Prostate gland (tissue), 2 donors: ENCODE measurements at regions not wholly inside any gene's neighbourhood (a gene's known extent, or its start where the extent isn't known, plus 50 kb on each side); places are given as distances from the start of the nearest gene placed in this dataset.
"Not testable (repeated sequence)": the region's sequence is repeated elsewhere in the genome, so short reads cannot be mapped to it uniquely, and the experiment has no call there.

Source experiments
- DNase-seq: peaks from one replicate; pipeline ENCODE4 v3.0.0-alpha.2; 2019; ENCODE audit warnings: low spot score
- H3K27ac ChIP-seq, 2 donors: fragments of 200-600 bp; sonication (generic); 2 replicates each; pipeline ENCODE4 v1.5.1; 2017 to 2019
- H3K27me3 ChIP-seq: fragments of 200-600 bp; sonication (generic); replicated peaks from 2 replicates; pipeline ENCODE4 v1.5.1; 2019; ENCODE audit not compliant: insufficient read depth
- H3K36me3 ChIP-seq, 2 donors: fragments of 200-600 bp; sonication (generic); 1 replicate in 1 of 2; 2 replicates in 1 of 2; pipeline versions ENCODE4 v1.5.1 to v1.8.1; 2017 to 2019
- H3K4me1 ChIP-seq: fragments of 200-600 bp; sonication (generic); replicated peaks from 2 replicates; pipeline ENCODE4 v1.5.1; 2019
- H3K4me3 ChIP-seq, 2 donors: fragments of 200-600 bp; sonication (generic); 2 replicates each; pipeline ENCODE4 v1.5.1; 2017 to 2019
- H3K9me3 ChIP-seq: fragments of 200-600 bp; sonication (generic); 2 replicates; pipeline ENCODE4 v1.5.1; 2017
- POLR2A ChIP-seq: fragments of 450-650 bp; IDR thresholded peaks from one replicate; pipeline ENCODE4 v1.6.1; 2016; ENCODE audit warnings: antibody characterized with exemption, mild to moderate bottlenecking
- POLR2AphosphoS5 ChIP-seq: sonication (generic); formaldehyde crosslinking; IDR thresholded peaks from one replicate; pipeline ENCODE4 v1.6.1; 2017; ENCODE audit warnings: antibody characterized with exemption
- WGBS: methylation state at CpG from one replicate; pipeline ENCODE4 v1.1.5; 2018; 5-methylcytosine and 5-hydroxymethylcytosine counted together
- intact Hi-C: fragments of 100-400 bp; cut with DNase I; formaldehyde crosslinking; loops from one replicate; pipeline ENCODE4 v1.14.2; 2022
- TF ChIP-seq, protein P1 (sequence below), 4 experiments: fragments of 200-600 bp in 2 of 4; fragments of 450-650 bp in 2 of 4; sonication (generic) in 2 of 4; IDR thresholded peaks; 1 replicate in 3 of 4; 2 replicates in 1 of 4; pipeline ENCODE4 v1.5.1; 2016 to 2019; ENCODE audit warnings: antibody characterized with exemption in 4 of 4, mild to moderate bottlenecking in 2 of 4, moderate library complexity in 2 of 4

GRCh38 chr15:54789376-54789775 lies 407.4 kb downstream of the RSL24D1 start:
- Histone ChIP-seq H3K27ac (no peak overlapping the region), H3K27me3 (no peaks in the 10 kb centered on the region), H3K9me3 (no peaks in the 10 kb centered on the region), H3K4me1 (no peaks in the 10 kb centered on the region), H3K4me3 (no peak overlapping the region), H3K36me3 (no peaks in the 10 kb centered on the region)
- intact Hi-C loops: loop anchor here (10.0 kb wide), 1 partner anchor 55 kb away; no protein-coding TSS in a partner anchor
- TF ChIP-seq, protein P1, sequence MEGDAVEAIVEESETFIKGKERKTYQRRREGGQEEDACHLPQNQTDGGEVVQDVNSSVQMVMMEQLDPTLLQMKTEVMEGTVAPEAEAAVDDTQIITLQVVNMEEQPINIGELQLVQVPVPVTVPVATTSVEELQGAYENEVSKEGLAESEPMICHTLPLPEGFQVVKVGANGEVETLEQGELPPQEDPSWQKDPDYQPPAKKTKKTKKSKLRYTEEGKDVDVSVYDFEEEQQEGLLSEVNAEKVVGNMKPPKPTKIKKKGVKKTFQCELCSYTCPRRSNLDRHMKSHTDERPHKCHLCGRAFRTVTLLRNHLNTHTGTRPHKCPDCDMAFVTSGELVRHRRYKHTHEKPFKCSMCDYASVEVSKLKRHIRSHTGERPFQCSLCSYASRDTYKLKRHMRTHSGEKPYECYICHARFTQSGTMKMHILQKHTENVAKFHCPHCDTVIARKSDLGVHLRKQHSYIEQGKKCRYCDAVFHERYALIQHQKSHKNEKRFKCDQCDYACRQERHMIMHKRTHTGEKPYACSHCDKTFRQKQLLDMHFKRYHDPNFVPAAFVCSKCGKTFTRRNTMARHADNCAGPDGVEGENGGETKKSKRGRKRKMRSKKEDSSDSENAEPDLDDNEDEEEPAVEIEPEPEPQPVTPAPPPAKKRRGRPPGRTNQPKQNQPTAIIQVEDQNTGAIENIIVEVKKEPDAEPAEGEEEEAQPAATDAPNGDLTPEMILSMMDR (IDR thresholded peaks at IDR 0.05): no peak
- TF ChIP-seq POLR2AphosphoS5 (no peak), POLR2A (no peak)
- WGBS: 70% methylated on average over 2 of the region's 2 CpGs
- no peak for DNase-seq

- intact Hi-C loops: loop anchor here (10.0 kb wide), 1 partner anchor 46 kb away; no protein-coding TSS in a partner anchor
- over 99% methylated on average over 14 of the region's 26 CpGs for WGBS
Observed at GRCh38 chr15:54781220-54781619, 415.5 kb downstream of the RSL24D1 start.

DNA sequence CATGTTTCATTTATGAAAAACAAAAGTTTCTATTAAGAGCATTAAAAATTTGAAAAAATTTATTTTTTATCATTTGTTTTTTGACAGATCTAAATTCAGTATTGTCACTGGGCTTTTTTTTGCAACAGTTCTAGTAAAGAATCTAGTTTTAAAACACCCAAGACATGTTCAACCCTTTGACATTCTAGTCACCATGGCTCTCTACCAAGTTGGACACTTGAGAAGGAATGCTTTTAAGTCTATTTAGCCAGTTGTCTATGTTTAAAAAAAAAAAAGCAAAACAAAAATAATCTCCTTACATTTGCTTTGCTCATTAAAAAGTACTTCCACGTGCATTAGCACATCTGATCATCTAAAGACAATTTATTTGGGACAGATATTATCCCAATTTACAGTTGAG lies 417.5 kb downstream of the RSL24D1 start:
- no peak overlapping the region for H3K27ac ChIP-seq
- no peaks in the 10 kb centered on the region for H3K4me1 ChIP-seq
- intact Hi-C loops: no loop called here
- DNase-seq: no peak
- H3K27me3 ChIP-seq: no peaks in the 10 kb centered on the region
- no peak overlapping the region for H3K4me3 ChIP-seq
- H3K9me3 ChIP-seq: no peaks in the 10 kb centered on the region
- H3K36me3 ChIP-seq: no peaks in the 10 kb centered on the region
- WGBS: 42% methylated on average over 1 of the region's 1 CpG
- TF ChIP-seq, protein P1 (IDR thresholded peaks at IDR 0.05): no peak
- TF ChIP-seq POLR2A (no peak), POLR2AphosphoS5 (no peak)

More at GRCh38 chr15:54781220-54781619, 415.5 kb downstream of the RSL24D1 start:
- not testable (repeated sequence) for H3K4me1 ChIP-seq, H3K4me3 ChIP-seq, H3K27ac ChIP-seq, DNase-seq, H3K27me3 ChIP-seq, H3K9me3 ChIP-seq, H3K36me3 ChIP-seq

DNA sequence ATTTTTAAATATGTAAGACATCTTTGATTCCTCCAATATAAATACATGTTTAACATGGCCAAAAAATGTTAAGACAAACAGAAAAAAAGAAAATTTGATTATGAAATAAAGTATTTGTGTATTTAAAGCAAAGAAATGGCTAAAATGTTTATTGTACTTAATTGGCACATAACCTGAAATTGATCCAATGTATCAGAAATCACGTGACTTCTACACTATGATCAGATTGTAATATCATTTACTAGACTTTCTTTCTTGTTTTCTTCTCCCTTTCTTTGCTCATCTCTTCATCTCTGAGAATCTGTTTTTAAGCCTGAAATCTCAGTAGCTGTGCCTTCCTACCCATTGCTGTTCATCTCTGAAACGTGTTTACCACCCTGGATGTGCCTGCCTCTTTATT lies 420.3 kb downstream of the RSL24D1 start:
- no peaks in the 10 kb centered on the region for H3K36me3 ChIP-seq
- no peaks in the 10 kb centered on the region for H3K27me3 ChIP-seq
- 51% methylated on average over 2 of the region's 2 CpGs for WGBS
- intact Hi-C loops: no loop called here
- DNase-seq: no peak
- no peaks in the 10 kb centered on the region for H3K4me1 ChIP-seq
- TF ChIP-seq POLR2A (no peak), POLR2AphosphoS5 (no peak)
- TF ChIP-seq, protein P1 (IDR thresholded peaks at IDR 0.05): no peak
- no peak overlapping the region for H3K4me3 ChIP-seq
- H3K27ac ChIP-seq: no peak overlapping the region
- H3K9me3 ChIP-seq: no peaks in the 10 kb centered on the region

DNA sequence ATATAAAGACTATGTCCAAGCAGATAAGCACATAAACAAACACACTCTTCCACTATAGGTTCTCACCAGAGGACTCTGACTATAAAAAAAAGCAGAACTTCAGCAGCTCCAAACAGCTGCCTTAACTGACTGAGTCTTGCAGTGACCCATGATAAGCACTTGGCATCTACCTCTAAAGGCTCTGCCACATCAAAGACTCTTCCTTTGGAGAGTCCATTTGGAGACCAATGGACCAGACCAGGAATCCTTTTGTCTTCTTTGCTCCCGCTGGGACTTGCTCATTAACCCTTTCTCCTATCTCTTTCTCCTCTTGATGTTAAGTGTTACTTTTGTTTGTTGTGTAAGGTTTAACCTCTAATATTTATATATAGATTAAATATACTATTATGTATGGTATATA lies 424.1 kb downstream of the RSL24D1 start:
- TF ChIP-seq POLR2A (no peak), POLR2AphosphoS5 (no peak)
- TF ChIP-seq, protein P1 (IDR thresholded peaks at IDR 0.05): no peak
- H3K9me3 ChIP-seq: no peaks in the 10 kb centered on the region
- no peak for DNase-seq
- WGBS: 44% methylated on average over 1 of the region's 1 CpG
- no peaks in the 10 kb centered on the region for H3K27me3 ChIP-seq
- no peak overlapping the region for H3K27ac ChIP-seq
- intact Hi-C loops: no loop called here
- H3K4me3 ChIP-seq: no peak overlapping the region
- no peaks in the 10 kb centered on the region for H3K36me3 ChIP-seq
- H3K4me1 ChIP-seq: no peaks in the 10 kb centered on the region

DNA sequence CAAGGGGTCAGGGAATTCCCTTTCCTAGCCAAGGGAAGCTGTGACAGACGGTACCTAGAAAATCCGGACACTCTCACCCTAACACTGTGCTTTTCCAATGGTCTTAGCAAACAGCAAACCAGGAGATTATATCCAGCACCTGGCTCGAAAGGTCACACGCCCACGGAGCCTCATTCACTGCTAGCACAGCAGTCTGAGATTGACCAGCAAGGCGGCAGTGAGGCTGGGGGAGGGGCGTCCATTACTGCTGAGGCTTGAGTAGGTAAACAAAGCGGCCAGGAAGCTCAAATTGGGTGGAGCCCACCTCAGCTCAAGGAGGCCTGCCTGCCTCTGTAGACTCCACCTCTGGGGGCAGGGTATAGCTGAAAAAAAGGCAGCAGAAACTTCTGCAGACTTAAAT lies 447.3 kb downstream of the RSL24D1 start:
- H3K4me1 ChIP-seq, H3K27ac ChIP-seq, intact Hi-C loops, H3K9me3 ChIP-seq, H3K27me3 ChIP-seq, H3K36me3 ChIP-seq, H3K4me3 ChIP-seq, DNase-seq: not testable (repeated sequence)
- WGBS: 84% methylated on average over 8 of the region's 8 CpGs
